Renal cortex interstitium (tissue), 11 donors: ENCODE measurements at regions not wholly inside any gene's neighbourhood (a gene's known extent, or its start where the extent isn't known, plus 50 kb on each side); places are given as distances from the start of the nearest gene placed in this dataset.

Experiments
- DNase-seq, 11 donors: peaks; one replicate each; pipeline ENCODE4 v3.0.0-alpha.2; 2013; ENCODE audit warnings: low read depth in 9 of 11, low spot score in 4 of 11; ENCODE audit errors: extremely low read depth in 1 of 11

DNA sequence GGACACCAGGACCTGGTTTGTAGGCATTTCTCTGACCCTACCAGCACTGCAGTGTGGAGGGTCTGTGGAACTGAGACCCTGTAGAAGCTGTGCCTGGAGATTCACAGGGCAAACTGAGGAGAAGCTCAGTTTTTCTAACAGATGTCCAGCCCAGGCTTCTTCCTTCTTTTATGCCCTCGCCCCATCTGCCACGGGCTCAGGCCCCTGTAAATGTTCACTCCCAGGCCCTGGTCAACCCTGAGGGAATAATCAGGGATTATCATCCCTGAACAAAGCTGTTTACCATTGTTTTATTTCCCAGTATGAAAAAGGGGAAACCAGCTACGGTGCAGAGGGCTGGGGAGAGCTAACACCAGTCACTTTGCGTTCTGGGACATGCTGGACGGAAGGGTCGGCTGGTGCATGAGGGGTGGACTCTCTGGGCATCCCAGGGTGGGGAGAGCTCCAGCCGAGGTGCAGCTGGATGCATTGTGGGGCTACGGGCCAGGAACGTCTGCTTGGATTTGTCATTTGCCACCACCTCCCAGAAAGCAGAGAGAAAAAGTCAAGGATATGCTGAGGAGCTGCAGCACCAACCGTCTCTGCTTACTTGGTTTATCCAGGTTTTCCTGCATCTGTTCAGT lies 183.8 kb downstream of the TFCP2L1 start:
- DNase-seq, result no peak

- DNase-seq, result no peak
These were observed 182.1 kb downstream of the TFCP2L1 start for GRCh38 chr2:121102941-121103340.

- DNase-seq, result no peak
These were observed 181.0 kb downstream of the TFCP2L1 start for GRCh38 chr2:121103960-121104359.

- DNase-seq, result no peak
These were observed 180.3 kb downstream of the TFCP2L1 start for GRCh38 chr2:121104721-121105141.

DNA sequence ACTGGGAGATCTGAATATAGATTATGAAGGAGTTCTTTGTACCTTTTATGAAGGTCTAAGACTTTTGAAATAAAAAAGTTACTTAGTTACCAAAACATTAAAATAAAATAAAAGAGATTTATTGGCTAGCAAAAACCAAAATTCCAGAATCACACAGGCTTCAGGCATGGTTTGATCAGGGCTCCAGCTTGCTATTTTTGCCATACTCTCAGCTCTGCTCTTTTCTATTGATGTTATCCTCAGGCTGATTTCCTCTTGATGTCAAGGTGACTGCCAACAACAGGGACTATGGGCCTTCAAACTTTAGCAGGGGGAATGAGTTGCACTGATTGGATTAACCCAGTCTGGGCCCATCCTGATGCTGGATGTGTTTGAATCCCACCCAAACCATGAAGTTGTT lies 174.1 kb downstream of the TFCP2L1 start:
- no peak for DNase-seq

- no peak for DNase-seq
These were observed 166.1 kb downstream of the TFCP2L1 start for GRCh38 chr2:121118951-121119350.

DNA sequence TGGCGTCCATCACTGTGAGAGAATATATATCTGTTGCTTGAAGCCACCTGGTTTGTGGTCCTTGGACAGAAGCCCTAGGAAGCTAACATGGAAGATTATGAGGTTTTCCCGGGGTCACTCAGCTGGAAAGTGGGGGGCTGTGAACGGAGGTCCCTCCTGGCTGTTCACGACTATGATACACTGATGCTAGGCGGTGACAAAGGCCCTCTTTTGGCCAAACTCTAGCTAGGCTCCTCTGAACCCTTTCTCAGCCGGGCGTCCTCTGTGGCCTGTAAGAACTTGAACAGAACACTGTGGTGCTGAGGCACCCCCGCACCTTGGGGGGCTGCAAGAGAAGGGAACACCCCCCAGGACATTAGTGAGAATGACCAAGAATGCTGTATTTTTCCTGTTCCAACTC lies 164.6 kb downstream of the TFCP2L1 start:
- DNase-seq, result no peak

DNA sequence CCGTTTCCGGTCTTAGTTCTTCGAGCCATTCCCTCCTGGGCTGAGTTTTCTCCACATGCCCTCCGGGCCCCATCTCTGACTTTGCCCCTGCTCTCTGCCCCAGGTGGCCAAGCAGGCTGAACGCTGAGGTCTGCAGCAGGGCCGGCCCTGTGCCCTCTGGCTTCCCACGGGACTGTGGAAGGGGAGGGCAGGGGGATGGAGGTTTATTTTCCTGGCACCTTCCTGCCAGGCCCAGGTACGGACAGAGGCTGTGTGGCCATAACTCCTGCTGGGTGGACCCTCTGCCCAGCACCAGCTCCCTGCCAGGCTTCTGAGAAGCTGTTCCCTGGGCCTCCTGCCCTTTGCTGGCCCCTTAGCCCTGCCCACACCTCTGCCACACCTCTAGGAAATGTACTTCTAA lies 164.0 kb downstream of the TFCP2L1 start:
- no peak for DNase-seq

DNA sequence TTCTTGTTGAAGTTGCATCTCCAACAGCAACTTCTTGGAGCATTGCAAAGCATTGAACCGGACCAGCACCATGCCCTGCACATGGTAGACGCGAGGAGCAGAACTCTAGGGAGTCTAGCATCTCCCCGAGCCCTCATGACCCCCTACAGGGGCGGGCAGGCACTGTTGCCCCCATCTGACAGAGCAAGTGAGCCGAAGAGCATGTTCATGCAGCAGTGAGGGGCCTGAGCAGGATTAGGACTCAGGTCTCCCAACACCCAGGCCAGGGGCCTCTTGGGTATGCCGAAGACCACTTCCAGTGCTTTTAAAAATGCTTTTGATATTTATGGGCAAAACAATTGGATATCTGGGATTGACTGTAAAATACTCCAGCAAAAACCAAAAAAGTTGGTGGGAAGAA lies 163.3 kb downstream of the TFCP2L1 start:
- no peak for DNase-seq

GRCh38 chr2:121123268-121123667 lies 161.7 kb downstream of the TFCP2L1 start:
- no peak for DNase-seq

- DNase-seq, result no peak
These were observed 160.7 kb downstream of the TFCP2L1 start for GRCh38 chr2:121124330-121124729.

DNA sequence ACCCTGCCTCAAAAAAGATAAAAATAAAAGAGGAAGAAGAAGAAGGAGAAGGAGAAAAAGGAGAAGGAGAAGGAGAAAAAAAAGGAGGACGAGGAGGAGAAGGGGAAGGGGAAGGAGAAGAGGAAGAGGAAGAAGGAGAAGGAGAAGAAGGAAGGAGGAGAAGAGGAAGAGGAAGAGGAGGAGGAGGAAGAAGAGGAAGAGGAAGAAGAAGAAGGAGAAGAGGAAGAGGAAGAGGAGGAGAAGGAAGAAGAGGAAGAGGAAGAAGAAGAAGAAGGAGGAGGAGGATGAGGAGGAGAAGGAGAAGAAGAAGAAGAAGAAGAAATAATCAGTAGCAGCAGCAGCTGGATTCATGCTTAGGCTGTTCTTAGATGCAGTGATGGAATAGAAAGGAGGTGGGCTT lies 159.7 kb downstream of the TFCP2L1 start:
- DNase-seq, result no peak

DNA sequence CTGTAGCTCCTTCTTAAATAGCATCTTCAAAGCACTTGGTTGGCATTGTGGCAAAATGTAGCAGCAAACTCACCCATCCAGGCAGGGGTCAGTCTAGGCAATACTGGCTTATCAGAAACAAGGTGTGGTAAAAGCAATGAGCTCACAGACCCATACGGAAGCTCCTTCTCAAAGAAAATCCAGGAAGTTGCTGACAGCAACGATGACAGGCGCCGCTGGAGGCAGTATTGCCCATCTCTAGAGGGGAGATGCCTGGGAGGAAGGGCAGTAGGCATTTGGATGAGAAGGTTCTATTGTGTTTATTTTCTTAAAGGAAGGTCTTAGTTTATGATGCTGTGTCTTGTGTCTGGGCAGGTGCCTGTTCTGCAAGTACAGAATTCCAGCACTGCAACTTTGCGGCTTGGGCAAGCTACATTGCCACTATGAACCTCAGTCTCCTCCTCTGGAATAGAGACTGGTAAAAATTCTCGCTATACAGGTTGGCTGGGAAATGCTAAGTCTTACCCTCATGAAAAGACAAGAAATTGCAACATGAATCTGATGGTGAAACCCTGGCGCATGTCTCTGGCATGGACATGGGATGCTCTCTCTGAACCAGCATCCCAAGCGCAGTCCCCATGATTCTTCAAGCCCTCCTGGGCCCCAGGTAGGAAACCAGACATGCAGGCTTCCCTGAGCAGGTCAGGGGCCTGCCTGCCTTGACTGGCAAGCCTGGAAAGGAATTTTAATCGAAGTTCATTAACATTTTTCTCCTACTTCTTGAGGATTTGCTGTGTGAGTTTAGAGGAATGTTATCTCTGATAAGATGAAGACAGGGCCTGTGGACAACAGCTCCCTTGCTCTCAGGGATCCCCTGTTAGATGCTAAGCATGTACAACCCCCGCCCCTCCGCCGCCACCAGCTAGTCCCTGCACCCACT lies 156.0 kb downstream of the TFCP2L1 start:
- peak in 5 of 11 donors; percentile 23 to 38 (median 27) for DNase-seq

DNA sequence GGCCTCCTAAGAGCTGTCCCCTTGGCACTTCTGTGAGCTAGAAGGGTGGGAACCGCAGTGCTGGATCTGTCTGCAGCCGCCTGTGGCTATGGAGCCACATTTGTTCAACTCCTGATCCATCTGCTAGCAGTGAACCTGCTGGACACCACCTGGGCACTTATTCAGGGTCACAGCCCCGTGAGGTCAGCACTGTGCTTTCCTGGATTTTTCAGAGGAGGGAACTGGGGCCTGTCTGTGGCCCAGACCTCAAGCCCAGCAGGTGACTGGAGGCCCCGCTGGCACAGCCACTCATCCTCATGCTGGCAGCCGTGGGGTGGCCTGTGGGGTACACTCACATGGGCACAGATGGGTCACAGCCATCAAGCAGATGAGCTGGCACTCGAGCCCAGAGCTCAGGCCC lies 155.3 kb downstream of the TFCP2L1 start:
- DNase-seq, result no peak

GRCh38 chr2:121130301-121130850 lies 154.6 kb downstream of the TFCP2L1 start:
- DNase-seq, result no peak

- no peak for DNase-seq
These were observed 153.6 kb downstream of the TFCP2L1 start for GRCh38 chr2:121131375-121131774.

- DNase-seq, result no peak
These were observed 152.8 kb downstream of the TFCP2L1 start for GRCh38 chr2:121132054-121132761.

- no peak for DNase-seq
These were observed 152.3 kb downstream of the TFCP2L1 start for GRCh38 chr2:121132762-121133107.

DNA sequence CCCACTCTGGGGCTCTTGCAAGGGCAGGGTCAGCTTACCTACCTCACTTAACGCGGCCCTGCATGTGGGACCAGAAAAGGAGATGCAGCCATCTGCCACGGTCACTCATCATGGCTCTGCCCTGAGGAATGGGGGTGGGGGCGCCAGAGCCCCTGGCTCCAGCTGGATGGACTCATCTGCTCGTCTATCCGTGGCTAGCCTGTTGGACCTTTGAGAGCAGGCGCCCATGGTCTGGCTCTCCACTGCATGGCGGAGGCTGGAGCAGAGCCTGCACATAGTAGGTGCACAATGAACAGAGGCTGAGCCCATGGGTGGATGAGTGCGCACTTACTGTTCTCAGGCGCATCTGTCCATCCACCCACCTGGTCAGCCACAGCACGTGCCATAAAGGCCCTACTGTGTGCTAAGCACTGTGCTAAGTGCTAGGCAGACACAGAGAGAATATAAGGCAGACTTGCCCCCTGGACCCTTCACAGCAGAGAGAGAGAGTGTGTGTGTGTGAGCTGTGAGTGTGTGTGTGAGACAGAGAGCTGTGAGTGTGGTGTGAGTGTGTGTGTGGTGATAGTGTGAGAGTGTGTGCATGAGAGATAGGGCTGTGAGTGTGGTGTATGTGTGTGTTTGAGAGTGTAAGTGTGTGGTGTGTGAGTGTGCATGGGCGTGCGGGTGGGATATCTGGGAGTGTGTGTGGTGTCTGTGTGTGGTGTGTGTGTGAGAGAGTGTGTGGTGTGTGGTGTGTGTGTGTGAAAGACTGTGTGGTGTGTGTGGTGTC lies 151.3 kb downstream of the TFCP2L1 start:
- no peak for DNase-seq
